ENCODE measurements at regions not wholly inside any gene's neighbourhood (a gene's known extent, or its start where the extent isn't known, plus 50 kb on each side); places are given as distances from the start of the nearest gene placed in this dataset.

- TF ChIP-seq CTCF (IDR thresholded peaks at IDR 0.05) (no peak), POLR2A (IDR thresholded peaks at IDR 0.05) (no peak)
These were observed 977.8 kb upstream of the TENM3 start for GRCh38 chr4:181265370-181265769.
